HUES64 (cell line): ENCODE measurements at regions not wholly inside any gene's neighbourhood (a gene's known extent, or its start where the extent isn't known, plus 50 kb on each side); places are given as distances from the start of the nearest gene placed in this dataset.

Experiments used
- H3K27ac ChIP-seq: 2 replicates; pipeline ENCODE4 v1.7.0; 2013; ENCODE audit warnings: low read depth, low read length, inconsistent platforms
- H3K27me3 ChIP-seq: 2 replicates; pipeline ENCODE4 v1.6.1; 2013; ENCODE audit warnings: mild to moderate bottlenecking, low read length; ENCODE audit not compliant: insufficient read depth
- H3K36me3 ChIP-seq: 2 replicates; pipeline ENCODE4 v1.6.1; 2013; ENCODE audit warnings: mild to moderate bottlenecking, low read length; ENCODE audit not compliant: insufficient read depth
- H3K4me1 ChIP-seq: 2 replicates; pipeline ENCODE4 v1.6.1; 2013; ENCODE audit warnings: mild to moderate bottlenecking, low read length, moderate library complexity; ENCODE audit not compliant: insufficient read depth
- H3K4me3 ChIP-seq: 2 replicates; pipeline ENCODE4 v1.5.1; 2013; ENCODE audit warnings: mild to moderate bottlenecking, low read length, moderate library complexity
- H3K9ac ChIP-seq: 2 replicates; pipeline ENCODE4 v1.6.1; 2013; ENCODE audit warnings: mild to moderate bottlenecking, low read depth, low read length
- H3K9me3 ChIP-seq: 2 replicates; pipeline ENCODE4 v1.6.1; 2013; ENCODE audit warnings: low read depth, low read length; ENCODE audit not compliant: insufficient read depth
- WGBS: fragments of 150-250, 120-280 bp; methylation state at CpG from one replicate; pipeline ENCODE4 v1.1.7; 2013; ENCODE audit warnings: missing lambda C conversion rate; 5-methylcytosine and 5-hydroxymethylcytosine counted together

- Histone ChIP-seq H3K27ac (0 out of 2 replicates have a peak overlapping the region, but pooled peaks have one; percentile 26), H3K4me1 (peaks cover 19% of the 10 kb centered on the region; the same call in 1 of the 2 replicates), H3K9me3 (no peaks in the 10 kb centered on the region), H3K36me3 (no peaks in the 10 kb centered on the region), H3K27me3 (no peaks in the 10 kb centered on the region), H3K4me3 (no peak overlapping the region), H3K9ac (peak overlapping the region; percentile 8; the same call in 1 of the 2 replicates)
- WGBS, result 80% methylated on average over 7 of the region's 7 CpGs
Measured at GRCh38 chr2:204453730-204454167, 91.5 kb upstream of the PARD3B start.

- no peaks in the 10 kb centered on the region for H3K27me3 ChIP-seq
- H3K9ac ChIP-seq, result no peak overlapping the region
- H3K9me3 ChIP-seq, result no peaks in the 10 kb centered on the region
- no peaks in the 10 kb centered on the region for H3K36me3 ChIP-seq
- H3K4me1 ChIP-seq, result peaks cover 18% of the 10 kb centered on the region; the same call in 1 of the 2 replicates
- 97% methylated on average over 6 of the region's 6 CpGs for WGBS
- no peak overlapping the region for H3K27ac ChIP-seq
- H3K4me3 ChIP-seq, result no peak overlapping the region
Measured at GRCh38 chr2:204454672-204455380, 90.4 kb upstream of the PARD3B start.

GRCh38 chr2:204468746-204469429, 76.4 kb upstream of the PARD3B start:
- Histone ChIP-seq H3K27ac (no peak overlapping the region), H3K4me1 (no peaks in the 10 kb centered on the region), H3K4me3 (no peak overlapping the region), H3K9me3 (no peaks in the 10 kb centered on the region), H3K27me3 (no peaks in the 10 kb centered on the region), H3K36me3 (no peaks in the 10 kb centered on the region), H3K9ac (no peak overlapping the region)
- WGBS, result 87% methylated on average over 4 of the region's 4 CpGs

GRCh38 chr2:204470178-204470620, 75.1 kb upstream of the PARD3B start:
- Histone ChIP-seq H3K9ac (no peak overlapping the region), H3K4me3 (no peak overlapping the region), H3K27ac (no peak overlapping the region), H3K9me3 (no peaks in the 10 kb centered on the region), H3K4me1 (no peaks in the 10 kb centered on the region), H3K36me3 (no peaks in the 10 kb centered on the region), H3K27me3 (no peaks in the 10 kb centered on the region)
- 95% methylated on average over 4 of the region's 4 CpGs for whole genome bisulfite sequencing

GRCh38 chr2:204470621-204471196, 74.6 kb upstream of the PARD3B start:
- H3K9me3 ChIP-seq, result no peaks in the 10 kb centered on the region
- H3K9ac ChIP-seq, result no peak overlapping the region
- 96% methylated on average over 5 of the region's 5 CpGs for whole genome bisulfite sequencing
- H3K27me3 ChIP-seq, result no peaks in the 10 kb centered on the region
- no peak overlapping the region for H3K4me3 ChIP-seq
- H3K27ac ChIP-seq, result no peak overlapping the region
- H3K36me3 ChIP-seq, result no peaks in the 10 kb centered on the region
- H3K4me1 ChIP-seq, result no peaks in the 10 kb centered on the region

- 94% methylated on average over 10 of the region's 10 CpGs for WGBS
- Histone ChIP-seq H3K4me3 (no peak overlapping the region), H3K36me3 (no peaks in the 10 kb centered on the region)
Measured at GRCh38 chr2:204472375-204472774, 72.9 kb upstream of the PARD3B start.

GRCh38 chr2:204473224-204473623, 72.1 kb upstream of the PARD3B start:
- no peaks in the 10 kb centered on the region for H3K27me3 ChIP-seq
- no peaks in the 10 kb centered on the region for H3K4me1 ChIP-seq
- no peaks in the 10 kb centered on the region for H3K36me3 ChIP-seq
- 95% methylated on average over 6 of the region's 6 CpGs for whole genome bisulfite sequencing
- no peaks in the 10 kb centered on the region for H3K9me3 ChIP-seq
- H3K9ac ChIP-seq, result no peak overlapping the region
- H3K4me3 ChIP-seq, result no peak overlapping the region
- no peak overlapping the region for H3K27ac ChIP-seq

More at GRCh38 chr2:204472375-204472774, 72.9 kb upstream of the PARD3B start:
- H3K27ac ChIP-seq, result no peak overlapping the region
- H3K4me1 ChIP-seq, result no peaks in the 10 kb centered on the region
- no peak overlapping the region for H3K9ac ChIP-seq
- no peaks in the 10 kb centered on the region for H3K27me3 ChIP-seq
- H3K9me3 ChIP-seq, result no peaks in the 10 kb centered on the region

GRCh38 chr2:204475399-204475798, 69.9 kb upstream of the PARD3B start:
- Histone ChIP-seq H3K27me3 (no peaks in the 10 kb centered on the region), H3K36me3 (no peaks in the 10 kb centered on the region), H3K9ac (no peak overlapping the region), H3K9me3 (no peaks in the 10 kb centered on the region), H3K4me1 (no peaks in the 10 kb centered on the region), H3K27ac (no peak overlapping the region), H3K4me3 (no peak overlapping the region)
- 98% methylated on average over 5 of the region's 5 CpGs for WGBS

GRCh38 chr2:204477358-204477950, 67.8 kb upstream of the PARD3B start:
- Histone ChIP-seq H3K9me3 (no peaks in the 10 kb centered on the region), H3K27me3 (no peaks in the 10 kb centered on the region), H3K4me3 (no peak overlapping the region), H3K9ac (no peak overlapping the region), H3K4me1 (no peaks in the 10 kb centered on the region), H3K27ac (no peak overlapping the region), H3K36me3 (no peaks in the 10 kb centered on the region)
- WGBS, result 94% methylated on average over 4 of the region's 4 CpGs

- Histone ChIP-seq H3K9ac (no peak overlapping the region), H3K9me3 (no peaks in the 10 kb centered on the region), H3K27me3 (no peaks in the 10 kb centered on the region), H3K4me1 (no peaks in the 10 kb centered on the region), H3K27ac (no peak overlapping the region), H3K4me3 (no peak overlapping the region), H3K36me3 (no peaks in the 10 kb centered on the region)
- WGBS, result 84% methylated on average over 4 of the region's 4 CpGs
Measured at GRCh38 chr2:204479557-204479956, 65.7 kb upstream of the PARD3B start.

- H3K36me3 ChIP-seq, result no peaks in the 10 kb centered on the region
- H3K4me1 ChIP-seq, result no peaks in the 10 kb centered on the region
- no peak overlapping the region for H3K9ac ChIP-seq
- no peak overlapping the region for H3K4me3 ChIP-seq
- H3K27me3 ChIP-seq, result no peaks in the 10 kb centered on the region
- no peak overlapping the region for H3K27ac ChIP-seq
- no peaks in the 10 kb centered on the region for H3K9me3 ChIP-seq
Measured at GRCh38 chr2:204480676-204481075, 64.6 kb upstream of the PARD3B start.
